ENCODE measurements at regions not wholly inside any gene's neighbourhood (a gene's known extent, or its start where the extent isn't known, plus 50 kb on each side); places are given as distances from the start of the nearest gene placed in this dataset.
"Not testable (repeated sequence)": the region's sequence is repeated elsewhere in the genome, so short reads cannot be mapped to it uniquely, and the experiment has no call there.

- no peak for DNase-seq (ENCODE audit: extremely low read depth, low read depth)
- TF ChIP-seq, protein P1, sequence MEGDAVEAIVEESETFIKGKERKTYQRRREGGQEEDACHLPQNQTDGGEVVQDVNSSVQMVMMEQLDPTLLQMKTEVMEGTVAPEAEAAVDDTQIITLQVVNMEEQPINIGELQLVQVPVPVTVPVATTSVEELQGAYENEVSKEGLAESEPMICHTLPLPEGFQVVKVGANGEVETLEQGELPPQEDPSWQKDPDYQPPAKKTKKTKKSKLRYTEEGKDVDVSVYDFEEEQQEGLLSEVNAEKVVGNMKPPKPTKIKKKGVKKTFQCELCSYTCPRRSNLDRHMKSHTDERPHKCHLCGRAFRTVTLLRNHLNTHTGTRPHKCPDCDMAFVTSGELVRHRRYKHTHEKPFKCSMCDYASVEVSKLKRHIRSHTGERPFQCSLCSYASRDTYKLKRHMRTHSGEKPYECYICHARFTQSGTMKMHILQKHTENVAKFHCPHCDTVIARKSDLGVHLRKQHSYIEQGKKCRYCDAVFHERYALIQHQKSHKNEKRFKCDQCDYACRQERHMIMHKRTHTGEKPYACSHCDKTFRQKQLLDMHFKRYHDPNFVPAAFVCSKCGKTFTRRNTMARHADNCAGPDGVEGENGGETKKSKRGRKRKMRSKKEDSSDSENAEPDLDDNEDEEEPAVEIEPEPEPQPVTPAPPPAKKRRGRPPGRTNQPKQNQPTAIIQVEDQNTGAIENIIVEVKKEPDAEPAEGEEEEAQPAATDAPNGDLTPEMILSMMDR (IDR thresholded peaks at IDR 0.05; ENCODE audit: low read depth, low read length) = no peak
Observed at GRCh38 chr11:130675371-130675821, 227.0 kb downstream of the ADAMTS15 start.

DNA sequence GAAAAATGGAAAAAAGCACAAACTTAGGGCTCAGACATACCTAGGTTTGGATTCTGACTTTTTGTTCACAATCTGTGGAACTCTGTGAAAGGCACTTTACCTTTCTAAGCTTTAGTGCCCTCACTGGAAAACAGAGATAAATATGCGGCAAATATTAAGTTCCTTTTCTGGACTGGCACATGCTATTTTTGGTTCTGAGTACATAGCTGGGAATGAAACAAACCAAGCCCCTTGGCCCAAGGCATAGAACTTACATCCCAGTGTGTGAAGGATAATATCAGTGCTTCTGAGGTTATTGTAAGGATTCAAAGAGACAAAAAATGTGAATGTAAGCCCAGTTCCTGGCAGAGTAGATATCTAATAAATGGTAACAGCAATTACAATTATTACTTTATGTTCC lies 227.5 kb downstream of the ADAMTS15 start:
- TF ChIP-seq, protein P1 (IDR thresholded peaks at IDR 0.05; ENCODE audit: low read depth, low read length) = no peak
- no peak for DNase-seq (ENCODE audit: extremely low read depth, low read depth)

- TF ChIP-seq, protein P1 (IDR thresholded peaks at IDR 0.05; ENCODE audit: low read depth, low read length) = no peak
- DNase-seq (ENCODE audit: extremely low read depth, low read depth) = peak; percentile 67
Observed at GRCh38 chr11:130677486-130678153, 229.2 kb downstream of the ADAMTS15 start.

DNA sequence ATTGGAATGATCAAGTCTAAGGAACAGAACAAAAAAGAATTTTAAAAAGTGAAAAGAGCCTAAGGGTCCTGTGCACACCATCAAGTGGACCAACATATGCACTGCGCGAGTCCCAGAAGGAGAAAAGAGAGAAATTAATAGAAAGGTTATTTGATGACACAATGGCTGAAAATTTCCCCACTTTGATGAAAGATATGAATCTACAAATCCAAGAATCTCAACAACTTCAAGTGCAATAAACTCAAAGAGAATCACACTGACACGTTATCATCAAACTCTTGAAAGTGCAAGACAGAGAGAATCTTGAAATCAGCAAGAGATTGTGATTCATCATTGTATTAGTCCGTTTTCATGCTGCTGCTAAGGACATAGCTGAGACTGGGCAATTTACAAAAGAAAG lies 230.8 kb downstream of the ADAMTS15 start:
- TF ChIP-seq, protein P1 (IDR thresholded peaks at IDR 0.05; ENCODE audit: low read depth, low read length) = no peak
- no peak for DNase-seq (ENCODE audit: extremely low read depth, low read depth)

- not testable (repeated sequence) for DNase-seq (ENCODE audit: extremely low read depth, low read depth)
Observed at GRCh38 chr11:130682471-130682870, 233.8 kb downstream of the SNX19 start.

DNA sequence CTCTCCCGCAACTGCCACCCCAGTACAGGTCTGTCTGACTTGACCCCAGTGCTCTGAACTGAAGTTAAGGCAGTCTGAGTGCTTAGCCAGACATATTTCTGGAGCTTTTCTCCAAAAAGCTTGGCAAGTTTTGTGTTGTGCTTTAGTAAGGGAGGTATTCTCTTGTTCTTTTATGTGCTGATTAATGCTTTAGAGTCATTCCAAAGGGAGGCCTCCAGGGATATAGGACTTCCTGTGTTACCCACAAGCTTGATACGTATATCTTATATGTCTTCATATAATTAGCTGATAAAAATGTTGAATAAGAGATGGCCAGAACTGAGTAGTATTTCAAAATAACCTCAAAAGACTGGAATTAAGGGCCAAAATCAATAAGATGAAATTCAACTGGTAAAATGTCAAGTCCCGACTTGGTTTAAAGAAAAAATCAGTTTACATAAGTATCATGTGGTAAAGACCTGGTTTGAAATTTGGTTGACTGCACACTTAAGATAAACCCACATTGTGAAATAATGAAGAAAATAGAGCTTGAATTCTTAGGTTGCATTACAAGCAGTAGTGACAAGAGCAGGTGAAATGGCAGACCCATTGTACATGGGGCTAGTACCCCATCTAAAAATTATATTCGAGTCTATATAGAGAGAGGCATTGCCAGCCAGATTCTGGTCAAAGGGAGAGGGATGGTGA lies 226.9 kb downstream of the SNX19 start:
- TF ChIP-seq, protein P1 (IDR thresholded peaks at IDR 0.05; ENCODE audit: low read depth, low read length) = no peak

DNA sequence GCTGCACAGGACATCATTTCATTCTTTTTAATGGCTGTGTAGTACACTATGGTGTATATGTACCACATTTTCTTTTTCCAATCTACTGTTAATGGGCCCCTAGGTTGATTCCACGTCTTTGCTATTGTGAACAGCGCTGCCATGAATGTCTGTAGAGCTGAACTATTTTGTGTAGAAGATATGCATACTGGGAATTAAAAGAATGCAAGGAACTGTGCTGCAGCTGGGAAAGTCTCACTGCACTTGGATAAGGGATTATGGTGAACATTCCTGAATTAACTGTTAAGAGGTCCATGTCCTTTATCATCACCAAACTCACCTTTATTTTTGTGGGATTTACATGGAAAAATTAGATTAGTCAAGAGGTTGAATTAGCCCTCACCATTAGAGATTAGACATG lies 224.7 kb downstream of the SNX19 start:
- DNase-seq (ENCODE audit: extremely low read depth, low read depth) = no peak
- TF ChIP-seq, protein P1 (IDR thresholded peaks at IDR 0.05; ENCODE audit: low read depth, low read length) = no peak

More for the DNA sequence above, 226.9 kb downstream of the SNX19 start:
- DNase-seq (ENCODE audit: extremely low read depth, low read depth) = no peak

Measured in AG09319 (cell line).